ENCODE measurements at regions not wholly inside any gene's neighbourhood (a gene's known extent, or its start where the extent isn't known, plus 50 kb on each side); places are given as distances from the start of the nearest gene placed in this dataset.

GRCh38 chr2:12221584-12221983, 475.2 kb downstream of the LPIN1 start:
- no peak for DNase-seq

- no peak for DNase-seq
These were observed 476.1 kb downstream of the LPIN1 start for GRCh38 chr2:12222554-12222953.

- DNase-seq = no peak
These were observed 477.3 kb downstream of the LPIN1 start for GRCh38 chr2:12223732-12224131.

- no peak for DNase-seq
These were observed 480.2 kb downstream of the LPIN1 start for GRCh38 chr2:12226653-12227052.

- no peak for DNase-seq
These were observed 481.6 kb downstream of the LPIN1 start for GRCh38 chr2:12227941-12228608.

GRCh38 chr2:12231288-12231687, 484.9 kb downstream of the LPIN1 start:
- no peak for DNase-seq

- no peak for DNase-seq
These were observed 483.9 kb upstream of the TRIB2 start for GRCh38 chr2:12232876-12233275.

GRCh38 chr2:12236136-12236844, 480.4 kb upstream of the TRIB2 start:
- no peak for DNase-seq

GRCh38 chr2:12240206-12240605, 476.5 kb upstream of the TRIB2 start:
- no peak for DNase-seq

GRCh38 chr2:12243381-12243780, 473.4 kb upstream of the TRIB2 start:
- DNase-seq = no peak

- DNase-seq = no peak
These were observed 472.7 kb upstream of the TRIB2 start for GRCh38 chr2:12244070-12244469.

- DNase-seq = no peak
These were observed 465.6 kb upstream of the TRIB2 start for GRCh38 chr2:12251121-12251520.

GRCh38 chr2:12251749-12252148, 465.0 kb upstream of the TRIB2 start:
- DNase-seq = no peak

- DNase-seq = no peak
These were observed 463.5 kb upstream of the TRIB2 start for GRCh38 chr2:12253167-12253778.

GRCh38 chr2:12254280-12254860, 462.4 kb upstream of the TRIB2 start:
- no peak for DNase-seq

GRCh38 chr2:12256206-12256605, 460.5 kb upstream of the TRIB2 start:
- no peak for DNase-seq

GRCh38 chr2:12257476-12257875, 459.3 kb upstream of the TRIB2 start:
- no peak for DNase-seq

GRCh38 chr2:12259493-12259892, 457.2 kb upstream of the TRIB2 start:
- DNase-seq = no peak

GRCh38 chr2:12261986-12262680, 454.6 kb upstream of the TRIB2 start:
- DNase-seq = no peak

GRCh38 chr2:12262681-12263436, 453.9 kb upstream of the TRIB2 start:
- no peak for DNase-seq

GRCh38 chr2:12263730-12264129, 453.0 kb upstream of the TRIB2 start:
- no peak for DNase-seq

- DNase-seq = no peak
These were observed 452.6 kb upstream of the TRIB2 start for GRCh38 chr2:12264146-12264545.

- no peak for DNase-seq
These were observed 451.1 kb upstream of the TRIB2 start for GRCh38 chr2:12265646-12266045.

All from activated CD8-positive, alpha-beta memory T cell treated with anti-CD3 and anti-CD28 coated beads, Interleukin-2, amount 50 U/mL, for 4 hours (primary cell).